Liver (tissue), 8 donors: ENCODE measurements at regions not wholly inside any gene's neighbourhood (a gene's known extent, or its start where the extent isn't known, plus 50 kb on each side); places are given as distances from the start of the nearest gene placed in this dataset.

ENCODE experiments used
- DNase-seq: peaks from one replicate; pipeline ENCODE4 v3.0.0-alpha.2; 2017; ENCODE audit warnings: low spot score
- H3K27ac ChIP-seq, 2 donors: one replicate each; pipeline ENCODE4 v1.7.0; 2013; ENCODE audit warnings: inconsistent platforms in 2 of 2, low read length in 2 of 2, control low read depth in 1 of 2, low read depth in 1 of 2, mild to moderate bottlenecking in 1 of 2
- H3K27me3 ChIP-seq, 4 donors: one replicate each; pipeline versions ENCODE4 v1.6.1 to v1.7.0; 2013; ENCODE audit warnings: low read length in 3 of 4, inconsistent platforms in 1 of 4, mild to moderate bottlenecking in 1 of 4, moderate library complexity in 1 of 4; ENCODE audit not compliant: control insufficient read depth in 4 of 4, insufficient read depth in 4 of 4
- H3K36me3 ChIP-seq, 4 donors: one replicate each; pipeline versions ENCODE4 v1.6.1 to v1.7.0; 2013; ENCODE audit warnings: low read length in 3 of 4, mild to moderate bottlenecking in 3 of 4, low read depth in 1 of 4, moderate library complexity in 1 of 4; ENCODE audit not compliant: control insufficient read depth in 4 of 4, insufficient read depth in 3 of 4
- H3K4me1 ChIP-seq, 4 donors: one replicate each; pipeline versions ENCODE4 v1.6.1 to v1.7.0; 2013; ENCODE audit warnings: low read length in 3 of 4, mild to moderate bottlenecking in 3 of 4, moderate library complexity in 1 of 4; ENCODE audit not compliant: control insufficient read depth in 4 of 4, insufficient read depth in 4 of 4
- H3K4me3 ChIP-seq, 3 donors: one replicate each; pipeline versions ENCODE4 v1.6.1 to v1.7.0; 2013; ENCODE audit warnings: low read length in 3 of 3, control low read depth in 1 of 3, low read depth in 1 of 3, mild to moderate bottlenecking in 1 of 3
- H3K9ac ChIP-seq, 2 donors: one replicate each; pipeline ENCODE4 v1.7.0; 2013; ENCODE audit warnings: low read length in 2 of 2, mild to moderate bottlenecking in 2 of 2, moderate library complexity in 2 of 2, control low read depth in 1 of 2, low read depth in 1 of 2
- H3K9me3 ChIP-seq, 4 donors: one replicate each; pipeline versions ENCODE4 v1.6.1 to v1.7.0; 2013; ENCODE audit warnings: low read length in 3 of 4; ENCODE audit not compliant: control insufficient read depth in 4 of 4
- EGR1 ChIP-seq, 2 donors: IDR thresholded peaks; 2 replicates each; pipeline ENCODE4 v1.6.1; 2016 to 2018; ENCODE audit warnings: antibody characterized with exemption in 2 of 2, low read depth in 2 of 2
- FOXA1 ChIP-seq: IDR thresholded peaks from 2 replicates; pipeline ENCODE4 v1.6.1; 2016; ENCODE audit warnings: antibody characterized with exemption
- FOXA2 ChIP-seq: IDR thresholded peaks from 2 replicates; pipeline ENCODE4 v1.6.1; 2016; ENCODE audit warnings: antibody characterized with exemption
- GABPA ChIP-seq, 2 donors: IDR thresholded peaks in 1 of 2; conservative IDR thresholded peaks in 1 of 2; 2 replicates each; pipeline ENCODE4 v1.6.1; 2016; ENCODE audit warnings: antibody characterized with exemption in 2 of 2, mild to moderate bottlenecking in 1 of 2, moderate library complexity in 1 of 2
- HNF4A ChIP-seq, 2 donors: conservative IDR thresholded peaks; 2 replicates each; pipeline ENCODE4 v1.6.1; 2016; ENCODE audit warnings: antibody characterized with exemption in 2 of 2, mild to moderate bottlenecking in 2 of 2
- HNF4G ChIP-seq: IDR thresholded peaks from 2 replicates; pipeline ENCODE4 v1.6.1; 2016; ENCODE audit warnings: antibody characterized with exemption
- JUND ChIP-seq, 2 donors: IDR thresholded peaks; 2 replicates each; pipeline ENCODE4 v1.6.1; 2016; ENCODE audit warnings: antibody characterized with exemption in 2 of 2
- NR2F2 ChIP-seq: IDR thresholded peaks from 2 replicates; pipeline ENCODE4 v1.6.1; 2016; ENCODE audit warnings: antibody characterized with exemption
- RAD21 ChIP-seq, 2 donors: IDR thresholded peaks; 2 replicates each; pipeline ENCODE4 v1.6.1; 2016; ENCODE audit warnings: antibody characterized with exemption in 2 of 2, mild to moderate bottlenecking in 2 of 2
- RXRA ChIP-seq, 2 donors: IDR thresholded peaks; 2 replicates each; pipeline ENCODE4 v1.6.1; 2017 to 2018; ENCODE audit warnings: antibody characterized with exemption in 2 of 2, mild to moderate bottlenecking in 1 of 2
- SP1 ChIP-seq: IDR thresholded peaks from 2 replicates; pipeline ENCODE4 v1.6.1; 2018; ENCODE audit warnings: antibody characterized with exemption, mild to moderate bottlenecking
- TAF1 ChIP-seq: conservative IDR thresholded peaks from 2 replicates; pipeline ENCODE4 v1.6.1; 2016; ENCODE audit warnings: antibody characterized with exemption, mild to moderate bottlenecking
- YY1 ChIP-seq: IDR thresholded peaks from 2 replicates; pipeline ENCODE4 v1.6.1; 2016; ENCODE audit warnings: antibody characterized with exemption, mild to moderate bottlenecking
- WGBS: extraction: QIAGEN DNeasy Blood & Tissue Kit; methylation state at CpG from one replicate; pipeline ENCODE4 v1.1.7; 2013; 5-methylcytosine and 5-hydroxymethylcytosine counted together
- TF ChIP-seq, protein P1 (sequence below): IDR thresholded peaks from 2 replicates; pipeline ENCODE4 v1.6.1; 2016; ENCODE audit warnings: antibody characterized with exemption
- TF ChIP-seq, protein P2 (sequence below): IDR thresholded peaks from 2 replicates; pipeline ENCODE4 v1.6.1; 2016; ENCODE audit warnings: antibody characterized with exemption
- TF ChIP-seq, protein P3 (sequence below): IDR thresholded peaks from 2 replicates; pipeline ENCODE4 v1.6.1; 2016; ENCODE audit warnings: antibody characterized with exemption
- TF ChIP-seq, protein P4 (sequence below): IDR thresholded peaks from 2 replicates; pipeline ENCODE4 v1.6.1; 2016; ENCODE audit warnings: antibody characterized with exemption, mild to moderate bottlenecking
- TF ChIP-seq, protein P5 (sequence below): fragments of 150-350 bp; IDR thresholded peaks from 2 replicates; pipeline ENCODE4 v1.5.1; 2017; ENCODE audit warnings: improper control_type of control experiment, low read depth, low read length; ENCODE audit not compliant: missing input control
- donor health status: healthy.
- donor health status: healthy.
- donor health status: healthy.
- donor health status: healthy.
- donor health status: healthy.

DNA sequence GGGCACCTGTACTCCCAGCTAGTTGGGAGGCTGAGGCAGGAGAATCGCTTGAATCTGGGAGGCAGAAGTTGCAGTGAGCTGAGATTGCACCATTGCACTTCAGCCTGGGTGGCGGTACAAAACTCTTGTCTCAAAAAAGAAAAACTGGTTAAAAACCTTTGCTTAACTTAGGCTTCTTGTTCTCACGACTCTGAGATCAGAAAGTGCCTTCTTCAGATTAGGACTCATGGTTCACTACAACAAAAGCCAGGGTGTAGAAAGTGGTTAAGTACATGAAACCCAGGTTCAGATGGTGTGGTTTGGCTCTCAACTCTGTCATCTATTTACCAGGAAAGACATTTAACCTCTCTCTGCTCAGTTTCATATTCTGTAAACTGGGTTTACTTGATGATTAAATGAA lies 168.4 kb downstream of the TUSC7 start (continued):
- no peak for TF ChIP-seq EGR1 (IDR thresholded peaks at IDR 0.05; ENCODE audit: low read depth in 2 of 2)
- TF ChIP-seq JUND (IDR thresholded peaks at IDR 0.05), result no peak

DNA sequence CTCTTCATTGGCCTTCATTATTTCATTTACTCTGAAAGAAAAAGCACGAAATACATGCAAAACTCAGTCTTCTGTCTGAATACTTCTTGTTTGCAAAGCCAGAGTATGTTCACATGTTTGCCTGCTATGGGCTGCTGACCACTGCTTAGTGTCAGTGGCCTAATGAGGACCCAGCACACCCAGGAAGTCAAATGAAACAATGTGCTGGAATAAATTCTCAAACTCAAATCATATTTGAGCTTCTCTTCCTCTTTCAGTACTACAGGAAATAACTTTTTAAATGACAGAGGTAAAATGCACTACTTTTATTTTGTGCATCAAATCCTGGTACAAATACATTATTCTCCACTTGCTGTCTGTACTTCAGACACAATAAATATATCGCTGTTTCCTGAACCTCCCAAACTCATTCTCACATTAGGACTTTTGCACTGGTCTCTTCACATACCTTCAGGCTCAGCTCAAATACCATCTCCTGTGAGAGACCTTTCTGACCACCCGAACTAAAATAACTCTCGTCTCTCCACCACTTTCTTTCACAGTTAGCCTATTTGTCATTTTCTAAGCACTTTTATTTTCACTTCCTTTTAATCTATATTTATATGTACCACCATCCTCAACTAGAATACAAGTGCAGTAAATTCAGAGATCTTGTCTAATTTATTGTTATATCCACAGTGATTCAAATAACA lies 176.8 kb downstream of the TUSC7 start:
- Histone ChIP-seq H3K27me3 (no peaks in the 10 kb centered on the region), H3K36me3 (no peaks in the 10 kb centered on the region), H3K4me3 (no peak overlapping the region), H3K9ac (no peak overlapping the region), H3K4me1 (no peaks in the 10 kb centered on the region), H3K27ac (no peak overlapping the region), H3K9me3 (no peaks in the 10 kb centered on the region)
- WGBS, result 48% methylated on average over 4 of the region's 4 CpGs
- TF ChIP-seq RXRA (IDR thresholded peaks at IDR 0.05) (no peak), YY1 (no peak), SP1 (no peak), EGR1 (IDR thresholded peaks at IDR 0.05; ENCODE audit: low read depth in 2 of 2) (no peak), TAF1 (no peak), HNF4A (conservative IDR thresholded peaks at IDR 0.05) (no peak), FOXA2 (no peak), RAD21 (IDR thresholded peaks at IDR 0.05) (no peak), FOXA1 (no peak), NR2F2 (no peak), HNF4G (no peak)
- TF ChIP-seq, protein P1, sequence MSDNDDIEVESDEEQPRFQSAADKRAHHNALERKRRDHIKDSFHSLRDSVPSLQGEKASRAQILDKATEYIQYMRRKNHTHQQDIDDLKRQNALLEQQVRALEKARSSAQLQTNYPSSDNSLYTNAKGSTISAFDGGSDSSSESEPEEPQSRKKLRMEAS, result no peak
- TF ChIP-seq, protein P2, sequence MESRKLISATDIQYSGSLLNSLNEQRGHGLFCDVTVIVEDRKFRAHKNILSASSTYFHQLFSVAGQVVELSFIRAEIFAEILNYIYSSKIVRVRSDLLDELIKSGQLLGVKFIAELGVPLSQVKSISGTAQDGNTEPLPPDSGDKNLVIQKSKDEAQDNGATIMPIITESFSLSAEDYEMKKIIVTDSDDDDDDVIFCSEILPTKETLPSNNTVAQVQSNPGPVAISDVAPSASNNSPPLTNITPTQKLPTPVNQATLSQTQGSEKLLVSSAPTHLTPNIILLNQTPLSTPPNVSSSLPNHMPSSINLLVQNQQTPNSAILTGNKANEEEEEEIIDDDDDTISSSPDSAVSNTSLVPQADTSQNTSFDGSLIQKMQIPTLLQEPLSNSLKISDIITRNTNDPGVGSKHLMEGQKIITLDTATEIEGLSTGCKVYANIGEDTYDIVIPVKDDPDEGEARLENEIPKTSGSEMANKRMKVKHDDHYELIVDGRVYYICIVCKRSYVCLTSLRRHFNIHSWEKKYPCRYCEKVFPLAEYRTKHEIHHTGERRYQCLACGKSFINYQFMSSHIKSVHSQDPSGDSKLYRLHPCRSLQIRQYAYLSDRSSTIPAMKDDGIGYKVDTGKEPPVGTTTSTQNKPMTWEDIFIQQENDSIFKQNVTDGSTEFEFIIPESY, result no peak
- DNase-seq, result no peak

DNA sequence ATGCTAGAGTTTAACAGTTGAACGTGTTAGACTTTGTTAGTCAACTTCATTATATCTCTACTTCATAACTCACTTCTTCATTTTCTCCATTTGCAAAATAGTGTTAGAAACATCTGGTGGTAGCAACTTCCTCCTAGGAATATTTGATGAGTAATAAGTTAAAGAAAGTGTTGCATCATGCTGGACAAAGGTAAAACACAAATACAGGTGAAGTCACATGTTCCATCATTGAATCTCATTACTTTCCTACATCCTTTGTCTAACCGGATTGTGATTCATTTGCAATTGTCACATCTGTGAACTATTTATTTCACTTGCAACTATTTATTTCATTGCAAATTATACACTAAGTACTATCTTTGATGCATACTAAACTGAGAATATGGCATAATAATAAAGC lies 186.5 kb downstream of the TUSC7 start:
- Histone ChIP-seq H3K9ac (no peak overlapping the region), H3K4me1 (no peaks in the 10 kb centered on the region), H3K27ac (no peak overlapping the region), H3K27me3 (no peaks in the 10 kb centered on the region), H3K9me3 (no peaks in the 10 kb centered on the region), H3K4me3 (no peak overlapping the region), H3K36me3 (no peaks in the 10 kb centered on the region)
- TF ChIP-seq, protein P3, sequence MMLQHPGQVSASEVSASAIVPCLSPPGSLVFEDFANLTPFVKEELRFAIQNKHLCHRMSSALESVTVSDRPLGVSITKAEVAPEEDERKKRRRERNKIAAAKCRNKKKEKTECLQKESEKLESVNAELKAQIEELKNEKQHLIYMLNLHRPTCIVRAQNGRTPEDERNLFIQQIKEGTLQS, result no peak
- no peak for TF ChIP-seq FOXA2
- no peak for TF ChIP-seq JUND (IDR thresholded peaks at IDR 0.05)
- TF ChIP-seq, protein P4, sequence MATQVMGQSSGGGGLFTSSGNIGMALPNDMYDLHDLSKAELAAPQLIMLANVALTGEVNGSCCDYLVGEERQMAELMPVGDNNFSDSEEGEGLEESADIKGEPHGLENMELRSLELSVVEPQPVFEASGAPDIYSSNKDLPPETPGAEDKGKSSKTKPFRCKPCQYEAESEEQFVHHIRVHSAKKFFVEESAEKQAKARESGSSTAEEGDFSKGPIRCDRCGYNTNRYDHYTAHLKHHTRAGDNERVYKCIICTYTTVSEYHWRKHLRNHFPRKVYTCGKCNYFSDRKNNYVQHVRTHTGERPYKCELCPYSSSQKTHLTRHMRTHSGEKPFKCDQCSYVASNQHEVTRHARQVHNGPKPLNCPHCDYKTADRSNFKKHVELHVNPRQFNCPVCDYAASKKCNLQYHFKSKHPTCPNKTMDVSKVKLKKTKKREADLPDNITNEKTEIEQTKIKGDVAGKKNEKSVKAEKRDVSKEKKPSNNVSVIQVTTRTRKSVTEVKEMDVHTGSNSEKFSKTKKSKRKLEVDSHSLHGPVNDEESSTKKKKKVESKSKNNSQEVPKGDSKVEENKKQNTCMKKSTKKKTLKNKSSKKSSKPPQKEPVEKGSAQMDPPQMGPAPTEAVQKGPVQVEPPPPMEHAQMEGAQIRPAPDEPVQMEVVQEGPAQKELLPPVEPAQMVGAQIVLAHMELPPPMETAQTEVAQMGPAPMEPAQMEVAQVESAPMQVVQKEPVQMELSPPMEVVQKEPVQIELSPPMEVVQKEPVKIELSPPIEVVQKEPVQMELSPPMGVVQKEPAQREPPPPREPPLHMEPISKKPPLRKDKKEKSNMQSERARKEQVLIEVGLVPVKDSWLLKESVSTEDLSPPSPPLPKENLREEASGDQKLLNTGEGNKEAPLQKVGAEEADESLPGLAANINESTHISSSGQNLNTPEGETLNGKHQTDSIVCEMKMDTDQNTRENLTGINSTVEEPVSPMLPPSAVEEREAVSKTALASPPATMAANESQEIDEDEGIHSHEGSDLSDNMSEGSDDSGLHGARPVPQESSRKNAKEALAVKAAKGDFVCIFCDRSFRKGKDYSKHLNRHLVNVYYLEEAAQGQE, result no peak
- no peak for TF ChIP-seq YY1
- TF ChIP-seq, protein P5, sequence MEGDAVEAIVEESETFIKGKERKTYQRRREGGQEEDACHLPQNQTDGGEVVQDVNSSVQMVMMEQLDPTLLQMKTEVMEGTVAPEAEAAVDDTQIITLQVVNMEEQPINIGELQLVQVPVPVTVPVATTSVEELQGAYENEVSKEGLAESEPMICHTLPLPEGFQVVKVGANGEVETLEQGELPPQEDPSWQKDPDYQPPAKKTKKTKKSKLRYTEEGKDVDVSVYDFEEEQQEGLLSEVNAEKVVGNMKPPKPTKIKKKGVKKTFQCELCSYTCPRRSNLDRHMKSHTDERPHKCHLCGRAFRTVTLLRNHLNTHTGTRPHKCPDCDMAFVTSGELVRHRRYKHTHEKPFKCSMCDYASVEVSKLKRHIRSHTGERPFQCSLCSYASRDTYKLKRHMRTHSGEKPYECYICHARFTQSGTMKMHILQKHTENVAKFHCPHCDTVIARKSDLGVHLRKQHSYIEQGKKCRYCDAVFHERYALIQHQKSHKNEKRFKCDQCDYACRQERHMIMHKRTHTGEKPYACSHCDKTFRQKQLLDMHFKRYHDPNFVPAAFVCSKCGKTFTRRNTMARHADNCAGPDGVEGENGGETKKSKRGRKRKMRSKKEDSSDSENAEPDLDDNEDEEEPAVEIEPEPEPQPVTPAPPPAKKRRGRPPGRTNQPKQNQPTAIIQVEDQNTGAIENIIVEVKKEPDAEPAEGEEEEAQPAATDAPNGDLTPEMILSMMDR, result no peak
- TF ChIP-seq RAD21 (IDR thresholded peaks at IDR 0.05), result no peak
- TF ChIP-seq HNF4A (conservative IDR thresholded peaks at IDR 0.05), result no peak
- TF ChIP-seq GABPA (IDR thresholded peaks at IDR 0.05 in 1 of 2, conservative IDR thresholded peaks at IDR 0.05 in 1 of 2), result no peak
- no peak for TF ChIP-seq EGR1 (IDR thresholded peaks at IDR 0.05; ENCODE audit: low read depth in 2 of 2)
- no peak for TF ChIP-seq SP1
- no peak for TF ChIP-seq NR2F2
- TF ChIP-seq, protein P1, result no peak
- TF ChIP-seq, protein P2, result no peak
- no peak for DNase-seq
- WGBS, result 75% methylated on average over 2 of the region's 2 CpGs
